Large intestine (tissue), 3 donors: ENCODE measurements at regions not wholly inside any gene's neighbourhood (a gene's known extent, or its start where the extent isn't known, plus 50 kb on each side); places are given as distances from the start of the nearest gene placed in this dataset.

Experiments used
- DNase-seq, 2 donors: peaks; one replicate each; pipeline versions ENCODE4 v3.0.0 to v3.0.0-alpha.2; 2013
- H3K27ac ChIP-seq: one replicate; pipeline ENCODE4 v1.5.1; 2013; ENCODE audit warnings: low read length
- H3K27me3 ChIP-seq: 2 replicates; pipeline ENCODE4 v1.6.1; 2013; ENCODE audit warnings: low read length; ENCODE audit not compliant: control insufficient read depth, insufficient read depth
- H3K36me3 ChIP-seq: 2 replicates; pipeline ENCODE4 v1.6.1; 2013; ENCODE audit warnings: low read length; ENCODE audit not compliant: control insufficient read depth, insufficient read depth
- H3K4me1 ChIP-seq: one replicate; pipeline ENCODE4 v1.6.1; 2013; ENCODE audit warnings: low read length; ENCODE audit not compliant: control insufficient read depth, insufficient read depth
- H3K4me3 ChIP-seq: one replicate; pipeline ENCODE4 v1.5.1; 2013; ENCODE audit warnings: low read length
- H3K9me3 ChIP-seq: one replicate; pipeline ENCODE4 v1.6.1; 2013; ENCODE audit warnings: mild to moderate bottlenecking, low read depth, low read length, moderate library complexity; ENCODE audit not compliant: control insufficient read depth
- WGBS: methylation state at CpG from one replicate; pipeline ENCODE4 v1.1.5; 2013; ENCODE audit warnings: low lambda C conversion rate; ENCODE audit not compliant: insufficient coverage; 5-methylcytosine and 5-hydroxymethylcytosine counted together

- no peaks in the 10 kb centered on the region for H3K4me1 ChIP-seq
- H3K27me3 ChIP-seq = no peaks in the 10 kb centered on the region
- no peak overlapping the region for H3K4me3 ChIP-seq
- no peaks in the 10 kb centered on the region for H3K9me3 ChIP-seq
- no peaks in the 10 kb centered on the region for H3K36me3 ChIP-seq
- no CpG with 5 or more reads among the region's 2 CpGs for WGBS
- H3K27ac ChIP-seq = no peak overlapping the region
- no peak for DNase-seq
Measured at GRCh38 chr9:30765318-30765717, 1619.1 kb upstream of the ACO1 start.

- DNase-seq = no peak
- Histone ChIP-seq H3K27me3 (no peaks in the 10 kb centered on the region), H3K4me3 (no peak overlapping the region), H3K4me1 (no peaks in the 10 kb centered on the region), H3K9me3 (no peaks in the 10 kb centered on the region), H3K36me3 (no peaks in the 10 kb centered on the region), H3K27ac (no peak overlapping the region)
Measured at GRCh38 chr9:30771163-30771708, 1613.2 kb upstream of the ACO1 start.

GRCh38 chr9:30771760-30772159 is 1612.7 kb upstream of the ACO1 start:
- Histone ChIP-seq H3K4me1 (no peaks in the 10 kb centered on the region), H3K27ac (no peak overlapping the region), H3K4me3 (no peak overlapping the region), H3K27me3 (no peaks in the 10 kb centered on the region), H3K9me3 (no peaks in the 10 kb centered on the region), H3K36me3 (no peaks in the 10 kb centered on the region)
- no CpG with 5 or more reads among the region's 2 CpGs for WGBS
- DNase-seq = no peak

- Histone ChIP-seq H3K9me3 (no peaks in the 10 kb centered on the region), H3K36me3 (no peaks in the 10 kb centered on the region), H3K27ac (no peak overlapping the region), H3K4me3 (no peak overlapping the region), H3K4me1 (no peaks in the 10 kb centered on the region), H3K27me3 (no peaks in the 10 kb centered on the region)
- DNase-seq = no peak
- WGBS = no CpG with 5 or more reads among the region's 10 CpGs
Measured at GRCh38 chr9:30773427-30773826, 1611.0 kb upstream of the ACO1 start.

DNA sequence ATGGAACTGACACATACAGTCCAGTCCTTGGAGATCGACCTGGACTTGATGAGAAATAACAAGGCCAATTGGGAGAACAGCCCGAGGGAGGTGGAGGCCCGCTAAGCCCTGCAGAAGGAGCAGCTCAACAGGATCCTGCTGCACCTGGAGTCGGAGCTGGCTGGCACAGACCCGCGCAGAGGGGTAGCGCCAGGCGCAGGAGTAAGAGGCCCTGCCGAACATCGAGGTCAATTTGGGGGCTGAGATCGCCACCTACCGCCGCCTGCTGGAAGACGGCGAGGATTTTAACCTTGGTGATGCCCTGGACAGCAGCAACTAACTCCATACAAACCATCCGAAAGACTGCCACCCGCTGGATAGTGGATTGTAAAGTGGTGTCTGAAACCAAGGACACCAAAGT is 1610.1 kb upstream of the ACO1 start:
- H3K36me3 ChIP-seq = no peaks in the 10 kb centered on the region
- DNase-seq = no peak
- no peak overlapping the region for H3K4me3 ChIP-seq
- H3K27ac ChIP-seq = no peak overlapping the region
- H3K9me3 ChIP-seq = no peaks in the 10 kb centered on the region
- no peaks in the 10 kb centered on the region for H3K4me1 ChIP-seq
- no peaks in the 10 kb centered on the region for H3K27me3 ChIP-seq
- WGBS = no CpG with 5 or more reads among the region's 17 CpGs

DNA sequence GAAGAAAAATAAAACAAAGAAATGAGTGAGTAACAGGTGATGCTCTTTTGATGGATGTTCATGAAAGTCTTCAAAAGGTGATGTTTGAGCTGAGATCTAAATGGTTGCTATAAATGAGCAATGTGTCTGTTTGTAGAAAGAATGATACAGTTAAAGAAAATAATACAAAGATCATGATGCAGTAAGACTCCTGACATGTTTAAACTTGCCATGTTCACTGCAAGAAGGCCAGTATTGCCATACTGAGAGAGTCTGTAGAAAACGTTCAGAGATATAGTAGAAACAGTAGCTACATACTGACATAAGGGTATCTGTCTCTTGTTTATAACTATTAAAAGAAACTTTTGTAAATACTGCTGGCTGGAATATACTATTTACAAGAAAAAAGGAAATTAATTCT is 1609.2 kb upstream of the ACO1 start:
- Histone ChIP-seq H3K9me3 (no peaks in the 10 kb centered on the region), H3K27ac (no peak overlapping the region), H3K4me1 (no peaks in the 10 kb centered on the region), H3K27me3 (no peaks in the 10 kb centered on the region), H3K4me3 (no peak overlapping the region), H3K36me3 (no peaks in the 10 kb centered on the region)
- no CpG with 5 or more reads among the region's 1 CpG for WGBS
- DNase-seq = no peak

- DNase-seq = no peak
- Histone ChIP-seq H3K27me3 (no peaks in the 10 kb centered on the region), H3K27ac (no peak overlapping the region), H3K9me3 (peaks cover 4% of the 10 kb centered on the region), H3K36me3 (no peaks in the 10 kb centered on the region), H3K4me3 (no peak overlapping the region), H3K4me1 (no peaks in the 10 kb centered on the region)
- WGBS = no CpG with 5 or more reads among the region's 1 CpG
Measured at GRCh38 chr9:30796764-30797163, 1587.7 kb upstream of the ACO1 start.

DNA sequence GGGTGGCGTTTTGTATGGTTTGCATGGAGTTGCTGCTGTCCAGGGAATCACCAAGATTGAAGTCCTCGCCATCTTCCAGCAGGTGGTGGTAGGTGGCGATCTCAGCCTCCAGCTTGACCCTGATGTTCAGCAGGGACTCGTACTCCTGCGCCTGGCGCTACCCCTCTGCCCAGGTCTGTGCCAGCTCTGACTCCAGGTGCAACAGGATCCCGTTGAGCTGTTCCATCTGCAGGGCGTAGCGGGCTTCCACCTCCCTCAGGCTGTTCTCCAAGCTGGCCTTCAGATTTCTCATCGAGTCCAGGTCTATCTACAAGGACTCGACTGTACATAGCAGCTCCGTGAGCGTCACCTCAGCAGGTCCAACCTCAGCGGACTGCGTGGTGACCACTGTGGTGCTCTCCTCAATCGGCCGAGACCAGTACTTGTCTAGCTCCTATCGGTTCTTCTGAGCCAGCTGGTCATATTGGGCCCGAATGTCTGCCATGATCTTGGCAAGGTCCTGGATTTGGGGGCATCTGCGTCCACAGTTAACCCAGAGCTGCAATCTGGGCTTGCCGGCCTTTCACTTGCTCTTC is 1584.8 kb upstream of the ACO1 start:
- Histone ChIP-seq H3K27ac (no peak overlapping the region), H3K27me3 (no peaks in the 10 kb centered on the region), H3K9me3 (peaks cover 4% of the 10 kb centered on the region), H3K36me3 (no peaks in the 10 kb centered on the region), H3K4me1 (no peaks in the 10 kb centered on the region), H3K4me3 (no peak overlapping the region)
- no peak for DNase-seq
- WGBS = no CpG with 5 or more reads among the region's 21 CpGs

- H3K27me3 ChIP-seq = no peaks in the 10 kb centered on the region
- WGBS = 100% methylated on average over 2 of the region's 14 CpGs
- H3K4me3 ChIP-seq = no peak overlapping the region
- DNase-seq = no peak
- H3K9me3 ChIP-seq = peaks cover 4% of the 10 kb centered on the region
- no peaks in the 10 kb centered on the region for H3K36me3 ChIP-seq
- no peaks in the 10 kb centered on the region for H3K4me1 ChIP-seq
- no peak overlapping the region for H3K27ac ChIP-seq
Measured at GRCh38 chr9:30800421-30800820, 1584.0 kb upstream of the ACO1 start.

- Histone ChIP-seq H3K4me3 (no peak overlapping the region), H3K9me3 (no peaks in the 10 kb centered on the region), H3K36me3 (no peaks in the 10 kb centered on the region), H3K4me1 (no peaks in the 10 kb centered on the region), H3K27me3 (no peaks in the 10 kb centered on the region), H3K27ac (no peak overlapping the region)
- DNase-seq = no peak
- no CpG with 5 or more reads among the region's 1 CpG for WGBS
Measured at GRCh38 chr9:30812821-30813220, 1571.6 kb upstream of the ACO1 start.

DNA sequence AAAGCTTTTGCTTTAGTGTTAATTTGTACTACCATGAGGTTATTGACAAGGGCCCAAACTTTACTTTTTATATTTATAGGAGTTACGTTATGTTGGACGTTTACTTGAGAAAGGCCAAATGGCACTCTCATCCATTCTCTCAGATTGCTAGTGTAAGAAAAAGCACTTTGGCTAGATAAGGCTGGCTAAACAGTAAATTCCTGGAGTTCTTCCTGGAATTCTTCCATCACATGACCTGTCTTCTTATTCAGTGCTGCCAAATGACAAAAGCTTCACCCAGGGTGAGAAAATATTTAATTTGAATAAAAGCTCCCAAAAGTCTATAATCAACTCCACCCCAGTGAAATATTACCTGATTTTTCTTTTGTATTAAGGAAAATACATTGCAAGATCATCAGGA is 1568.9 kb upstream of the ACO1 start:
- Histone ChIP-seq H3K4me1 (no peaks in the 10 kb centered on the region), H3K27me3 (no peaks in the 10 kb centered on the region), H3K9me3 (no peaks in the 10 kb centered on the region), H3K36me3 (no peaks in the 10 kb centered on the region), H3K27ac (no peak overlapping the region), H3K4me3 (no peak overlapping the region)
- no peak for DNase-seq
- 0% methylated on average over 1 of the region's 2 CpGs for WGBS
